Neural progenitor cell (in vitro differentiated cells): ENCODE measurements at regions not wholly inside any gene's neighbourhood (a gene's known extent, or its start where the extent isn't known, plus 50 kb on each side); places are given as distances from the start of the nearest gene placed in this dataset.

Experiments used
- CTCF ChIP-seq: fragments of 200-600 bp; sonication (generic); IDR thresholded peaks from 2 replicates; pipeline ENCODE4 v1.5.1; 2017; ENCODE audit warnings: antibody characterized with exemption, mild to moderate bottlenecking
- EZH2 ChIP-seq: fragments of 200-600 bp; sonication (generic); IDR thresholded peaks from 2 replicates; pipeline ENCODE4 v1.6.1; 2017; ENCODE audit warnings: antibody characterized with exemption, mild to moderate bottlenecking, moderate library complexity
- EZH2phosphoT487 ChIP-seq: fragments of 200-600 bp; sonication (generic); IDR thresholded peaks from 2 replicates; pipeline ENCODE4 v1.6.1; 2017; ENCODE audit warnings: antibody characterized with exemption

GRCh38 chr1:228913626-228914414 lies 178.5 kb downstream of the RHOU start:
- no peak for TF ChIP-seq CTCF
- TF ChIP-seq EZH2phosphoT487, result no peak
- no peak for TF ChIP-seq EZH2
